ENCODE measurements at regions not wholly inside any gene's neighbourhood (a gene's known extent, or its start where the extent isn't known, plus 50 kb on each side); places are given as distances from the start of the nearest gene placed in this dataset.

DNA sequence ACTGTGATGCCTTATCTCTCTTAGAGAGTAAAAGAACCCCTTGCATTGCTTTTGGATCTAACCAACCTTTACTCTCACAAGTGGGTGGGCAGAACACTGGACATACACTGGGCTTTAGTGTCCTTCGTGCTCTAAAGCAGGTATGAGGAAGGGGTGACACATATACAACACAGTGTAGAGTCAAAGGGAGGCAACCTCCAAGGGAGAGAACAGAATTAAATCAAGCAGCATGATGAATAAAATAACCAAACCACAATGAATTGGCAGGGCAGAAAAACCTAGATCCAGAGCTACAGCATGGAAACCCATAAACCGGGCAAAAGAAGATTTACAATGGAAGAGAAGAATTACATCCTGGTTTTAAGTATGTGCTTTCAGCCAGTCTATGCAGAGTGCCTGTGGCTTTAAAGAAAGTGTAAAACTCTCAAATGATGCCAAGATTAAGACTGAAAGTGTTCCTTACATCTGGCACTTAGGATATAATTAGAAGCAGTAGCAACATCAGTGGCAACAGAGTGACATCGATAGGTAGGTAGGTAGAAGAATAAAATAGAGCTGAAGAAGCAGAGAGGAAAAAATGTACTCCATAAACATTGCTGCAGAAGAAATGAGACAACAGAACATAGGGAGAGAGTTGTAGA, 191.7 kb upstream of the ZC3H15 start:
- peaks cover 10% of the 10 kb centered on the region for H3K4me1 Mint-ChIP-seq
- no peak overlapping the region for H3K4me3 Mint-ChIP-seq
- H3K27me3 Mint-ChIP-seq (ENCODE audit: low read depth) = no peaks in the 10 kb centered on the region
- no peaks in the 10 kb centered on the region for H3K9me3 Mint-ChIP-seq
- H3K27ac Mint-ChIP-seq = no peak overlapping the region
- no peak for DNase-seq (ENCODE audit: low spot score in 2 of 2, unreplicated experiment in 2 of 2)
- TF ChIP-seq, protein P1, sequence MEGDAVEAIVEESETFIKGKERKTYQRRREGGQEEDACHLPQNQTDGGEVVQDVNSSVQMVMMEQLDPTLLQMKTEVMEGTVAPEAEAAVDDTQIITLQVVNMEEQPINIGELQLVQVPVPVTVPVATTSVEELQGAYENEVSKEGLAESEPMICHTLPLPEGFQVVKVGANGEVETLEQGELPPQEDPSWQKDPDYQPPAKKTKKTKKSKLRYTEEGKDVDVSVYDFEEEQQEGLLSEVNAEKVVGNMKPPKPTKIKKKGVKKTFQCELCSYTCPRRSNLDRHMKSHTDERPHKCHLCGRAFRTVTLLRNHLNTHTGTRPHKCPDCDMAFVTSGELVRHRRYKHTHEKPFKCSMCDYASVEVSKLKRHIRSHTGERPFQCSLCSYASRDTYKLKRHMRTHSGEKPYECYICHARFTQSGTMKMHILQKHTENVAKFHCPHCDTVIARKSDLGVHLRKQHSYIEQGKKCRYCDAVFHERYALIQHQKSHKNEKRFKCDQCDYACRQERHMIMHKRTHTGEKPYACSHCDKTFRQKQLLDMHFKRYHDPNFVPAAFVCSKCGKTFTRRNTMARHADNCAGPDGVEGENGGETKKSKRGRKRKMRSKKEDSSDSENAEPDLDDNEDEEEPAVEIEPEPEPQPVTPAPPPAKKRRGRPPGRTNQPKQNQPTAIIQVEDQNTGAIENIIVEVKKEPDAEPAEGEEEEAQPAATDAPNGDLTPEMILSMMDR (IDR thresholded peaks at IDR 0.05; ENCODE audit: unreplicated experiment) = no peak
- no peaks in the 10 kb centered on the region for H3K36me3 Mint-ChIP-seq

DNA sequence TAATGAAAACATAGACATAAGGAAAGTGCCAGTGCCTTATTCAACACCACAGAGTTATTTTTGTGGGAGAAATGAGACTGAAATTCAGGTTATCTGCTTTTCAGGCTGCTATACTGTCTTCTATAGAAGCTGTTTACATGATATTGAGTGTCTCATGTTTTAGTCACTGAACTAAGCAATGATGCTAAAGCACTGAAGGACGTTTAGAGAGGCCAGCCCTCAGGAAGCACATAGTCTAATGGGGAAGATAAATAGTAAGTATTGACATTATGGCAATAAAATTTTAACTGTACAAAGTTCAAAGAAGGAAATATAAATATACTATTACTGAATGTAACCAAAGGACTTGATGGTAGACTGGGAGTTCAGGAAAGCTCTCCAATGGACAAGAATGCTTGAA, 186.4 kb upstream of the ZC3H15 start:
- H3K27ac Mint-ChIP-seq = no peak overlapping the region
- H3K4me3 Mint-ChIP-seq = no peak overlapping the region
- no peaks in the 10 kb centered on the region for H3K27me3 Mint-ChIP-seq (ENCODE audit: low read depth)
- TF ChIP-seq, protein P1 (IDR thresholded peaks at IDR 0.05; ENCODE audit: unreplicated experiment) = no peak
- H3K36me3 Mint-ChIP-seq = no peaks in the 10 kb centered on the region
- no peak for DNase-seq (ENCODE audit: low spot score in 2 of 2, unreplicated experiment in 2 of 2)
- no peaks in the 10 kb centered on the region for H3K9me3 Mint-ChIP-seq
- H3K4me1 Mint-ChIP-seq = peaks cover 9% of the 10 kb centered on the region

DNA sequence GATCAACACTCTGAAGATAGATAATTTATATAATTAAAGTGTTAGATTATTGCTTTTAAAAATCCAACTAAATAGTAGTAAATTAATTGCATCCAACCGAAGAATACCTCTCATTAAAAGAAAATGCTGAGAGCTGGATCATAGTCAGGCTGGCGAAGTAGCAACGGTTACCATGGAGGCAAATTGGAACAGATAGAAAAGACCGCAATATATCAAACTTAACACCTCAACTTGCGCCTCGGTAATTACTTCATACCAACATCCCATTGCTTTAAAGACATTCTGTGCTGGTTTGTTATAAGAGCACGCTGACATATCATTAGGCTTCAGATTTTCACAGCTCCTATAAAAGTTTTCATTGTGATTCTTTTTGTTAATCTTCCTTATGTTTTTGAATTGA, 183.8 kb upstream of the ZC3H15 start:
- Mint-ChIP-seq H3K27ac (no peak overlapping the region), H3K4me3 (no peak overlapping the region), H3K36me3 (no peaks in the 10 kb centered on the region), H3K27me3 (ENCODE audit: low read depth) (no peaks in the 10 kb centered on the region), H3K4me1 (peaks cover 2% of the 10 kb centered on the region), H3K9me3 (no peaks in the 10 kb centered on the region)
- no peak for DNase-seq (ENCODE audit: low spot score in 2 of 2, unreplicated experiment in 2 of 2)
- TF ChIP-seq, protein P1 (IDR thresholded peaks at IDR 0.05; ENCODE audit: unreplicated experiment) = no peak

DNA sequence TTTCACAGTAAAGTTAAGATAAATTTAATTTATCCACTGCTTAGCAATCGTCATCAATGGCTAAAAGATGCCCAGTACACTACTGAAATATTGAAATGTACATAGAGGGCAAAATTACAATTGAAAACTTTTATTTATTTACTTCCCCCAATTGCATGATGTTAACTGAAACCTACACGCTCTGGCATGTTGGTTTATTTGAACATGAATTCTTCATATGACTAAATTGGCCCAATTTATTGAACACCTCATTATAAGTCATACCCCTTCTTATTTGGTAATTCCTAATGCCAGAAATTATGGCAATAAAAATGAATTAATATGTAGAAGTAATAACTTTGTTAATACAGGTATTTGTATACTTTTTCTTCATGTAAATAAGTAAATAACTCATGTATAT, 183.0 kb upstream of the ZC3H15 start:
- peaks cover 6% of the 10 kb centered on the region for H3K4me1 Mint-ChIP-seq
- H3K36me3 Mint-ChIP-seq = no peaks in the 10 kb centered on the region

DNA sequence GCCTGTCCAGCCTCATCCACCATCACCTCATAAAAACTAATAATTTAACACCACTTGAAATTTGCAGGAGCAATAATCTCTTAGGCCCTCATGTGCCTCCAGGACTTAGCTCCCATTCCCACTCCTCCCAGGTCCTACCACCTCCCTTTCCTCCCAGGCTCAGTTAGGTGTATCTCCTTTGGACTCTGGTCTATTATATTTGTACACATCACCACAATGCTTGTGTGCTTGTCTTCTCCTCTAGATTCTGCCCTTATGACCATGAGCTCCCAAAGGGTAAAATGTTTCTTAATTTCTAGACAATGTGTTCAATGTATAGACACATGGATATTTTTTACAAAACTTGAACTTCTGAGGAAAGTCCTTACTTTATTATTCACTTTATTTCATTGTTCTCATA, 182.0 kb upstream of the ZC3H15 start:
- H3K4me1 Mint-ChIP-seq = peaks cover 10% of the 10 kb centered on the region
- TF ChIP-seq, protein P1 (IDR thresholded peaks at IDR 0.05; ENCODE audit: unreplicated experiment) = no peak

More for the DNA sequence above, 183.0 kb upstream of the ZC3H15 start:
- DNase-seq (ENCODE audit: low spot score in 2 of 2, unreplicated experiment in 2 of 2) = no peak
- Mint-ChIP-seq H3K27ac (no peak overlapping the region), H3K9me3 (no peaks in the 10 kb centered on the region), H3K4me3 (no peak overlapping the region), H3K27me3 (ENCODE audit: low read depth) (no peaks in the 10 kb centered on the region)
- TF ChIP-seq, protein P1 (IDR thresholded peaks at IDR 0.05; ENCODE audit: unreplicated experiment) = no peak

DNA sequence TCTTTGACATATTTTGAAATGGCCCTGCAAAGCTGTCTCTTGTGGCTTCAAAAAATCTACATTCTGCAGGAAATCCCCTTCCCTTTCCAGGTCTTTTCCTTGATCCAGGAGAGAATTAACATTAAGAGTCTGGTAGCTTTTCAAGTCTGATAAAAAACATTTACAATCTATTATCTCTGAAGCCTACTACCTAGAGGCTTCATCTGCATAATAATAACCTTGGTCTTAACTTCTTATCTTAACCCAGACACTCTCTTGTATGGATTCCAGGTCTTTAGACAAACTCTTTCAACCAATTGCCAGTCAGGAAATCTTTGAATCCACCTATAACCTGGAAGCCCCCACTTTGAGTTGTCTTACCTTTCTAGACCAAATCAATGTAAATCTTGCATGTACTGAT, 179.3 kb upstream of the ZC3H15 start:
- no peaks in the 10 kb centered on the region for H3K27me3 Mint-ChIP-seq (ENCODE audit: low read depth)
- no peak overlapping the region for H3K4me3 Mint-ChIP-seq
- H3K36me3 Mint-ChIP-seq = no peaks in the 10 kb centered on the region
- TF ChIP-seq, protein P1 (IDR thresholded peaks at IDR 0.05; ENCODE audit: unreplicated experiment) = no peak
- H3K9me3 Mint-ChIP-seq = peaks cover 5% of the 10 kb centered on the region
- DNase-seq (ENCODE audit: low spot score in 2 of 2, unreplicated experiment in 2 of 2) = no peak
- H3K4me1 Mint-ChIP-seq = peaks cover 10% of the 10 kb centered on the region
- H3K27ac Mint-ChIP-seq = no peak overlapping the region

More for the DNA sequence above, 182.0 kb upstream of the ZC3H15 start:
- Mint-ChIP-seq H3K9me3 (no peaks in the 10 kb centered on the region), H3K4me3 (no peak overlapping the region), H3K27ac (no peak overlapping the region), H3K36me3 (no peaks in the 10 kb centered on the region), H3K27me3 (ENCODE audit: low read depth) (no peaks in the 10 kb centered on the region)
- DNase-seq (ENCODE audit: low spot score in 2 of 2, unreplicated experiment in 2 of 2) = no peak

Data from mesothelial cell of epicardium (in vitro differentiated cells).